Subcutaneous abdominal adipose tissue (tissue), 5 donors: ENCODE measurements at regions not wholly inside any gene's neighbourhood (a gene's known extent, or its start where the extent isn't known, plus 50 kb on each side); places are given as distances from the start of the nearest gene placed in this dataset.
"Not testable (repeated sequence)": the region's sequence is repeated elsewhere in the genome, so short reads cannot be mapped to it uniquely, and the experiment has no call there.

Source experiments
- H3K27ac ChIP-seq: one replicate; pipeline ENCODE4 v1.7.0; 2013; ENCODE audit warnings: low read depth, mild to moderate bottlenecking, inconsistent platforms, low read length, moderate library complexity
- H3K27me3 ChIP-seq, 5 donors: one replicate each; pipeline ENCODE4 v1.7.0; 2013; ENCODE audit warnings: low read length in 5 of 5, inconsistent platforms in 1 of 5; ENCODE audit not compliant: control insufficient read depth in 5 of 5, insufficient read depth in 4 of 5
- H3K36me3 ChIP-seq, 5 donors: one replicate each; pipeline ENCODE4 v1.7.0; 2013; ENCODE audit warnings: low read length in 5 of 5; ENCODE audit not compliant: control insufficient read depth in 5 of 5, insufficient read depth in 5 of 5
- H3K4me1 ChIP-seq, 5 donors: one replicate each; pipeline ENCODE4 v1.7.0; 2013; ENCODE audit warnings: low read length in 5 of 5, mild to moderate bottlenecking in 3 of 5, moderate library complexity in 1 of 5; ENCODE audit not compliant: control insufficient read depth in 5 of 5, insufficient read depth in 5 of 5
- H3K4me3 ChIP-seq, 5 donors: one replicate each; pipeline ENCODE4 v1.7.0; 2013; ENCODE audit warnings: low read length in 5 of 5, low read depth in 1 of 5
- H3K9ac ChIP-seq, 5 donors: one replicate each; pipeline ENCODE4 v1.7.0; 2013; ENCODE audit warnings: low read length in 5 of 5, mild to moderate bottlenecking in 4 of 5, moderate library complexity in 3 of 5
- H3K9me3 ChIP-seq, 5 donors: one replicate each; pipeline ENCODE4 v1.7.0; 2013; ENCODE audit warnings: low read length in 5 of 5; ENCODE audit not compliant: control insufficient read depth in 5 of 5
- donor health status: healthy.
- donor health status: healthy.
- donor health status: healthy.
- donor health status: healthy.
- donor health status: healthy.

DNA sequence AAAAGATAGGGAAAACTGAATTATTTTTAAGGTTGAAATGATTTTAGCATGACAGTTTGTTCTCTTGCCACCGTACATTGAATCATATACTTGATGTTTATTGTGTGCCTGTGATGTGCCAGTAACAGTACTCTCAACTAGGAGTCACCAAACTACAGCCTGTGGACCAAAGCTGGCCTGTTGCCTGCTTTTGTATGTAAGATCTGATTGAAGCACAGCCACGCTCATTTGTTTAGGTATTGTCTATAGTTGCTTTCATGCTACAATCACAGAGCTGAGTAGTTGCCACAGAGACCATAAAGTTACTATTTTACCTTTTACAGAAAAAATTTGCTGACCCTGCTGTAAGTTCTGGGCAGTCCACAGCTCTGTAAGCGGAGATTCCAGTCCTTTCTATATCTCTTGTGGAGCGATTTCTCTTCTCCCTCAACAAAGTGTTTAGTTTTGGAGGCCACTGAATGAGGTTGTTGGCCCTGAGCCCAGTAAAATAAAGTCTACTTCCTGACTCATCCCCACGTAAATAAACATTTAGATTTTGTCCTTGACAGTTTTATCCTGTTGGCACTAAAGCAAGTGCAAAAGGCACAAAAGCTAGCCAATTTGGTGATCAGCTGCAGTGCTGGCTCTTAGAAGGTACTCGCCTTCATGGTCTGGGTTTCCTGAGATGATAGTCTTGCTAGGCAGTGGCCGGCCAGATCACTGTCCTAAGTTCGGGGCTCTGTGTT lies 180.2 kb upstream of the ZNF92 start:
- H3K4me3 ChIP-seq, H3K9ac ChIP-seq: not testable (repeated sequence)

DNA sequence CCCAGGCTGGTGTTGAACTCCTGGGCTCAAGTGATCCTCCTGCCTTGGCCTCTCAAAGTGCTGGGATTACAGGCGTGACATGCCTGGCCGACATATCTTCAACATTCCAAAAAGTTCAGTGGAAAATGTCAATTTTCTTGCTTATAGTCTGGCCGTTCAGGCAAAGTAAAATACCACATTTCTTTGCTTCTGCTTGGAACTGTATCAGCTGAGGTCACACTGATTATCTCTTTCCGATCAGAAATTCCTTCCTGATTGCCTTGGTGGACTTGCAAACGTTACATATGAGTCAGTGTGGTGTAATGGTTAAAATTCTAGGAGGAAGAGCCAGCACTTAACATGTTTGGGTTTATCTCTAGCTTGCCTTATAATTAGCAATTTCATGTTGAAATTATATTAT lies 170.6 kb upstream of the ERV3-1 start:
- not testable (repeated sequence) for H3K27ac ChIP-seq

More for the DNA sequence above, 180.2 kb upstream of the ZNF92 start:
- H3K36me3 ChIP-seq, H3K9me3 ChIP-seq, H3K27me3 ChIP-seq, H3K4me1 ChIP-seq, H3K27ac ChIP-seq: not testable (repeated sequence)

DNA sequence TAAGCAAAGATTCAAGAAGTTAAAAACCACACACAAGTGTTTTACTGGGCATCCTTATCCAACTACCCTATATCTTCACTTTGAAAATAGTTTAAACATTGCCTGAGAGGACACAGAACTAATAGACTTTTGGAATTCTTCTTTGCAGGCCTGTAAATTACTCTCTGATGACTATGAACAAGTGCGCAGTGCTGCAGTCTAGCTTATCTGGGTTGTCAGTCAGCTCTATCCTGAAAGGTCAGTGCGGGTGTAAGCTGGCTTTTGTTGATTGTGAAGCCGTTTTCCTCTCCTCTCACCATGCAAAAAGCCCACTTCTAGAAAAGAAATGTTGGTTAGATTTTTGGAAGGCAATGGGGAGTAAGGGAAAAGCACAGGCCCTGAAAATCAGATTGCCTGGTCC lies 143.6 kb upstream of the ERV3-1 start:
- not testable (repeated sequence) for H3K9me3 ChIP-seq, H3K36me3 ChIP-seq, H3K4me3 ChIP-seq, H3K27ac ChIP-seq, H3K27me3 ChIP-seq, H3K9ac ChIP-seq, H3K4me1 ChIP-seq

More for the DNA sequence above, 170.6 kb upstream of the ERV3-1 start:
- not testable (repeated sequence) for H3K9me3 ChIP-seq, H3K36me3 ChIP-seq, H3K27me3 ChIP-seq, H3K4me1 ChIP-seq, H3K4me3 ChIP-seq, H3K9ac ChIP-seq

DNA sequence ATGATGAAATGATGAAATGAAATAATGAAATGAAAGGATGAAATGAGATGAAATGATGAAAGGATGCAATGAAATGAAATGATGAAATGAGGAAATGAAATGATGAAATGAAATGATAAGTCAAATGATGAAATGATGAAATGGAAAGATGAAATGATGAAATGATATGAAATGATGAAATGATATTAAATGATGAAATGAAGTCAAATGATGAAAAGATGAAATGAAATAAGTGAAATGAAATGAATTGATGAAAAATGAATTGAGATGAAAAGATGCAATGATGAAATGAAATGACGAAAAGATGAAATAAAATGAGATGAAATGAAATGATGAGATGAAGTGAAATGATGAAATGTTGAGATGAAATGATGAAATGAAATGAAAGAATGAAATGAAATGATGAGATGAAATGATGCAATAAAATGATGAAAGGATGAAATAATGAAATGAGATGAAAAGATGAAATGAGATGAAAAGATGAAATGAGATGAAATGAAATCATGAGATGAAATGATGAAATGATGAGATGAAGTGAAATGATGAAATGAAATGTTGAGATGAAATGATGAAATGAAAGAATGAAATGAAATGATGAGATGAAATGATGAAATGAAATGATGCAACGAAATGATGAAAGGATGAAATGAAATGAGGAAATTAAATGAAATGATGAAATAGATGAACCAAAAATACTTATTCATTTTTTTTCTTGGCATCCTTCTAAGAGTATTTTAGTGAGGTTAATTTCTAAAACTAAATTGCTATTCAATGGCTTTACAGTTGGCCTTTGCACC lies 139.8 kb upstream of the ERV3-1 start:
- not testable (repeated sequence) for H3K9ac ChIP-seq, H3K4me1 ChIP-seq, H3K27me3 ChIP-seq, H3K4me3 ChIP-seq, H3K36me3 ChIP-seq, H3K27ac ChIP-seq, H3K9me3 ChIP-seq

DNA sequence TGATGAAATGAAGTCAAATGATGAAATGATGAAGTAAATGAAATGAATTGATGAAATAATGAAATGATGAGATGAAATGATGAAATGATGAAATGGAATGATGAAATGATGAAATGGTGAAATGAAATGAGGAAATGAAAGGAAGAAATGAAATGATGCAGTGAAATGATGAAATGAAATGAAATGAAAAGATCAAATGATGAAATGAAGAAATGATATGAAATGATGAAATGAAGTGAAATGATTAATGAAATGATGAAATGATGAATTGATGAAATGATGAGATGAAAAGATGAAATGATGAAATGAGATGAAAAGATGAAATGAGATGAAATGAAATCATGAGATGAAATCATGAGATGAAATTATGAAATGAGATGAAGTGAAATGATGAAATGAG lies 139.2 kb upstream of the ERV3-1 start:
- H3K9me3 ChIP-seq, H3K27ac ChIP-seq, H3K36me3 ChIP-seq, H3K4me1 ChIP-seq, H3K27me3 ChIP-seq, H3K4me3 ChIP-seq, H3K9ac ChIP-seq: not testable (repeated sequence)

DNA sequence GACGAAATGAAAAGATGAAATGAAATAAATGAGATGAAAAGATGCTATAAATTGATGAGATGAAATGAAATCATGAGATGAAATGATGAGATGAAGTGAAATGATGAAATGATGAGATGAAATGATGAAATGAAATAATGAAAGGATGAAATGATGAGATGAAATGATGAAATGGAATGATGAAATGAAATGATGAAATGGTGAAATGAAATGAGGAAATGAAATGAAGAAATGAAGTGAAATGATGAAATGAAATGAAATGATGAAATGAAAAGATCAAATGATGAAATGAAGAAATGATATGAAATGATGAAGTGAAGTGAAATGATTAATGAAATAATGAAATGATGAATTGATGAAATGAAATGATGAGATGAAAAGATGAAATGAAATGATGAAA lies 138.5 kb upstream of the ERV3-1 start:
- not testable (repeated sequence) for H3K4me3 ChIP-seq, H3K27me3 ChIP-seq, H3K9ac ChIP-seq, H3K27ac ChIP-seq, H3K4me1 ChIP-seq, H3K36me3 ChIP-seq, H3K9me3 ChIP-seq

DNA sequence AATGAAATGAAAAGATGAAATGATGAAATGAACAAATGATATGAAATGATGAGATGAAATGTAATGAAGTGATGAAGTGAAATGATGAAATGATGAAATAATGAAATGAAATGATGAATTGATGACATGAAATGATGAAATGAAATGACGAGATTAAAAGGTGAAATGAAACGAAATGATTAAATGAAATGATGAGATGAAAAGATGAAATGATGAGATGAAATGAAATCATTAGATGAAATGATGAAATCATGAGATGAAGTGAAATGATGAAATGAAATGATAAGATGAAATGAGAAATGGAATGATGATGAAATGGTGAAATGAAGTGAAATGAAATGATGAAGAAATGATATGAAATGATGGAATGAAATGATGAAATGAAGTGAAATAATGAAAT lies 138.1 kb upstream of the ERV3-1 start:
- H3K36me3 ChIP-seq, H3K27me3 ChIP-seq, H3K4me1 ChIP-seq, H3K4me3 ChIP-seq, H3K9me3 ChIP-seq, H3K27ac ChIP-seq, H3K9ac ChIP-seq: not testable (repeated sequence)

DNA sequence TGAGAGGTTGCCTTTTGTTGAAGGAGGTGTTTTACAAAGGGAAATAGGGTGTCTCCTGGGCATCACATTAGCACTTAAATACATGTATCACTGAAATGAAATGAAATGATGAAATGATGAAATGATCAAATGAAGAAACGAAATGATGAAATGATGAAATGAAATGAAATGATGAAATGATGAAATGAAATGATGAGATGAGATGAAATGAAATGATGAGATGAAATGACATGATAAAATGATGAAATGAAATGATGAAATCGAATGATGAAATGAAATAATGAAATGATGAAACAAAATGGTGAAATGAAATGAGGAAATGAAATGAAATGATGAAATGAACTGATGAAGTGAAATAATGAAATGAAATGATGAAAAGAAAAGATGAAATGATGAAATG lies 137.6 kb upstream of the ERV3-1 start:
- H3K4me3 ChIP-seq, H3K36me3 ChIP-seq, H3K9ac ChIP-seq, H3K27ac ChIP-seq, H3K4me1 ChIP-seq, H3K9me3 ChIP-seq, H3K27me3 ChIP-seq: not testable (repeated sequence)

DNA sequence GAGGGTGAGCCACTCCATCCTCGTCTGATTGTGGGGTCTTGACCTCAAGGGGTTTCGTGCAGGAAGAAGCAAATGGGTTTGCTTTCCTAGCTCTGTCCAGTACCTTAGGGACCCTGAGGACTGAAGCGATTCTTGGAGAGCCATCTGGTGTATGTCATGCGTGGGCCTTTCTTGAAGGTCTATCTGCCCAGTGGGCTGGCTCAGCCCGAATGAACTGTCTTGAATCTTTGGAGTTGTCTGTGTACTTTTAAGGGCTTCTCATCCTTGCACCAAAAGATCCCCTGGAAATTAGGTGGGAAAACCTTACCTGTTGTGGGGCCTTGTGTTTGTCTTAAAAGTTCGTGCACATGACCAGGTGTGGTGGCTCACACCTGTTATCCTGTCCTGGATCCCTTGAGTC lies 135.4 kb upstream of the ERV3-1 start:
- not testable (repeated sequence) for H3K4me3 ChIP-seq, H3K27me3 ChIP-seq, H3K4me1 ChIP-seq, H3K36me3 ChIP-seq, H3K9ac ChIP-seq, H3K27ac ChIP-seq, H3K9me3 ChIP-seq

DNA sequence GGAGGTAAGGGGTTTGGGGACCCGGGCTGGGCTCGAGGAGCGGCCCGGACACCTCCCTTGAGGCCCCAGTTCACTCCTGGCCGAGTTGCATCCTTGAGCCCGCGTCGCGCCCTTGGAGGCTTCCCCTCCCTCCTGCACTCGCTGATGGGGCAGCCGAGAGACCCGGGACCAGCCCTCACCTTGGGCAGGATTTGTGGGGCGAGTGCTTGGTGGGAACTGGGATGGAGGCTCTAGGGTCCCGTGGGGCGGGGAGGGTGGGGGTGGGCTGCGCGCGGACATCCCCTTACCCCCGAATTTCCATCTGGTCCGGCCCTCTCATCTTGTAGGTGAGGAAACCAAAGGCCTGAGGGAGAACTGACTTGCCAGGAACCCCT lies 134.9 kb upstream of the ERV3-1 start:
- not testable (repeated sequence) for H3K27ac ChIP-seq, H3K4me1 ChIP-seq, H3K36me3 ChIP-seq, H3K27me3 ChIP-seq, H3K9ac ChIP-seq, H3K4me3 ChIP-seq, H3K9me3 ChIP-seq
